ENCODE measurements at regions not wholly inside any gene's neighbourhood (a gene's known extent, or its start where the extent isn't known, plus 50 kb on each side); places are given as distances from the start of the nearest gene placed in this dataset.

DNA sequence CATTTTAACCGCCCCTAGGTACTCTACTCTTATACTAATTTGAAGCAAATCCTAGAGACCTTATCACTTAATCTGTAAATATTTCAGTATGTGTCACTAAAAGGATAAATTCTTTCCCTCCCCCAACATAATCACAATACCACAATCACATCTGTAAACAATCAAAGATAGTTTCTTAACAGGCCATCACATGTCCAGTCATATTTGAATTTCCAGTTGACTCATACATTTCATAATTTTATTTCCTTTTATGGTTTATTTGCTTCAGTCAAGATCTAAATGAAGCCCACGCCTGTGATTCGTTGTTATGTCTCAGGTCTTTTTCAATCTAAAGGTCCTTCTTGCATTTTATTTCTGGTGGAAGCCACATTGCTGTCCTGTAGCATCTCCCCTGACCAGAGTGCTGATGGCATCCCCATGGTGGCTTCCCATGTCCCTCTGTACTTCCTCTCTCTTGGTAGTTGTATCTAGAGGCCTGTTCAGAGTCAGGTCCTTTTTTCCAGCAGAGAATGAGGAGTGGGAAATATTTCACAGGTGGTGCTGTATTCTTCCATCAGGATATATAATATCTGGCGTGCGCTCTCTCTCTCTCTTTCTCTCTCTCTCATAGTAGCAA is 128.6 kb upstream of the SLC22A23 start:
- H3K27ac Mint-ChIP-seq, result no peak overlapping the region
- H3K9me3 Mint-ChIP-seq, result peaks cover 6% of the 10 kb centered on the region
- H3K27me3 Mint-ChIP-seq, result no peaks in the 10 kb centered on the region
- peaks cover 18% of the 10 kb centered on the region for H3K4me1 Mint-ChIP-seq (ENCODE audit: unreplicated experiment)
- no peak for TF ChIP-seq CTCF (conservative IDR thresholded peaks at IDR 0.05)
- no peaks in the 10 kb centered on the region for H3K36me3 Mint-ChIP-seq
- DNase-seq (ENCODE audit: extremely low spot score, unreplicated experiment), result no peak
- H3K4me3 Mint-ChIP-seq, result no peak overlapping the region

- no peak for TF ChIP-seq CTCF (conservative IDR thresholded peaks at IDR 0.05)
- H3K27ac Mint-ChIP-seq, result no peak overlapping the region
- no peak for DNase-seq (ENCODE audit: extremely low spot score, unreplicated experiment)
- peaks cover 6% of the 10 kb centered on the region for H3K9me3 Mint-ChIP-seq
- no peaks in the 10 kb centered on the region for H3K27me3 Mint-ChIP-seq
- H3K36me3 Mint-ChIP-seq, result no peaks in the 10 kb centered on the region
- no peak overlapping the region for H3K4me3 Mint-ChIP-seq
- H3K4me1 Mint-ChIP-seq (ENCODE audit: unreplicated experiment), result peaks cover 18% of the 10 kb centered on the region
These were observed 127.8 kb upstream of the SLC22A23 start for GRCh38 chr6:3584606-3585005.

GRCh38 chr6:3581469-3581868 is 124.6 kb upstream of the SLC22A23 start:
- H3K36me3 Mint-ChIP-seq, result no peaks in the 10 kb centered on the region

DNA sequence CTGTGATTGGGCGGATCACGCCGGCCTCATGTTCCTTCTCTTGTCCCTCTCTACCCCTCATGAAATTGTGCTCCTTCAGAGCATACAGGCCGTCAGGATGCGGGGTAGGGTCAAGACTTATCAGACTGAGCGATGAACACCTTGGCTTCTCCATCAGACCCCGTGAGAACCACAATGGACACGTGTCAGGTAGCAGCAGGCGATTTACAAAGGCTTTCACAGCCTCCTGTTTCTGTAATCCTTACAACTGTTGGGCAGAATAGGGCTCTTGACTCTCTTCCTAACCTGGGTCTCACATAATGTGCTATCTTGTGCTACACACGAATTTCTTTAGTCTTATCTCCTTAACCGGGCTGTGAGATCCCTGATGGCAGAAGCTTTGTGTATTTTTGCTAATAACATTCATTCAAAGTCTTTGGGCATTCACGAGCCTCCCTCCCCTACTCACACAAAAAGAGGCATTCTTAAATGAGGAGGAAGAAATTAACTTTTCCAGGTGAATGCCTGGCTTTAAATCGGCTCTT is 122.9 kb upstream of the SLC22A23 start:
- Mint-ChIP-seq H3K4me3 (no peak overlapping the region), H3K4me1 (ENCODE audit: unreplicated experiment) (peaks cover 7% of the 10 kb centered on the region), H3K27me3 (no peaks in the 10 kb centered on the region), H3K9me3 (no peaks in the 10 kb centered on the region), H3K36me3 (no peaks in the 10 kb centered on the region), H3K27ac (no peak overlapping the region)
- TF ChIP-seq CTCF (conservative IDR thresholded peaks at IDR 0.05), result no peak
- DNase-seq (ENCODE audit: extremely low spot score, unreplicated experiment), result no peak

More at GRCh38 chr6:3581469-3581868, 124.6 kb upstream of the SLC22A23 start:
- H3K27ac Mint-ChIP-seq, result no peak overlapping the region
- no peaks in the 10 kb centered on the region for H3K27me3 Mint-ChIP-seq
- DNase-seq (ENCODE audit: extremely low spot score, unreplicated experiment), result no peak
- H3K9me3 Mint-ChIP-seq, result no peaks in the 10 kb centered on the region
- H3K4me3 Mint-ChIP-seq, result no peak overlapping the region
- TF ChIP-seq CTCF (conservative IDR thresholded peaks at IDR 0.05), result no peak
- peaks cover 18% of the 10 kb centered on the region for H3K4me1 Mint-ChIP-seq (ENCODE audit: unreplicated experiment)

- Mint-ChIP-seq H3K4me3 (no peak overlapping the region), H3K36me3 (no peaks in the 10 kb centered on the region), H3K9me3 (no peaks in the 10 kb centered on the region), H3K27ac (no peak overlapping the region), H3K27me3 (no peaks in the 10 kb centered on the region), H3K4me1 (ENCODE audit: unreplicated experiment) (peaks cover 3% of the 10 kb centered on the region)
- no peak for TF ChIP-seq CTCF (conservative IDR thresholded peaks at IDR 0.05)
- DNase-seq (ENCODE audit: extremely low spot score, unreplicated experiment), result no peak
These were observed 122.1 kb upstream of the SLC22A23 start for GRCh38 chr6:3578981-3579380.
